Heart left ventricle (tissue), 16 donors: ENCODE measurements at regions not wholly inside any gene's neighbourhood (a gene's known extent, or its start where the extent isn't known, plus 50 kb on each side); places are given as distances from the start of the nearest gene placed in this dataset.

ENCODE experiments used
- ATAC-seq, 4 donors: fragments of 200-7000 bp; cut with Tn5 transposase; one replicate each; pipeline ENCODE4 v1.9.1; 2020 to 2022; ENCODE audit warnings: moderate library complexity in 4 of 4, mild to moderate bottlenecking in 3 of 4, moderate number of reproducible peaks in 1 of 4
- DNase-seq, 5 donors: peaks; one replicate each; pipeline ENCODE4 v3.0.0-alpha.2; 2020
- H3K27ac ChIP-seq, 12 donors: fragments of 200-600 bp; sonication (generic) in 4 of 12; one replicate each; pipeline versions ENCODE4 v1.5.0 to v1.8.0; 2016 to 2022; ENCODE audit warnings: mild to moderate bottlenecking in 2 of 12
- H3K27me3 ChIP-seq, 9 donors: fragments of 200-600 bp; sonication (generic) in 2 of 9; one replicate each; pipeline versions ENCODE4 v1.5.1 to v1.8.0; 2016 to 2022; ENCODE audit warnings: mild to moderate bottlenecking in 3 of 9
- H3K36me3 ChIP-seq, 9 donors: fragments of 200-600 bp; sonication (generic) in 2 of 9; one replicate each; pipeline versions ENCODE4 v1.5.0 to v1.8.0; 2018 to 2022; ENCODE audit warnings: mild to moderate bottlenecking in 2 of 9
- H3K4me1 ChIP-seq, 12 donors: fragments of 200-600 bp; sonication (generic) in 4 of 12; one replicate each; pipeline versions ENCODE4 v1.5.0 to v1.8.0; 2016 to 2022; ENCODE audit warnings: mild to moderate bottlenecking in 3 of 12
- H3K4me3 ChIP-seq, 12 donors: fragments of 200-600 bp; sonication (generic) in 4 of 12; one replicate each; pipeline versions ENCODE4 v1.5.0 to v1.8.0; 2017 to 2022; ENCODE audit warnings: mild to moderate bottlenecking in 9 of 12, moderate library complexity in 4 of 12
- H3K9me3 ChIP-seq, 12 donors: fragments of 200-600 bp; sonication (generic) in 4 of 12; one replicate each; pipeline versions ENCODE4 v1.5.0 to v1.8.0; 2016 to 2022; ENCODE audit warnings: mild to moderate bottlenecking in 1 of 12
- CTCF ChIP-seq, 12 donors: fragments of 200-600 bp; sonication (generic) in 4 of 12; IDR thresholded peaks; one replicate each; pipeline versions ENCODE4 v1.5.0 to v1.8.0; 2018 to 2022; ENCODE audit warnings: antibody characterized with exemption in 12 of 12, mild to moderate bottlenecking in 5 of 12
- POLR2A ChIP-seq, 2 donors: fragments of 450-650 bp; IDR thresholded peaks; one replicate each; pipeline ENCODE4 v1.6.1; 2017; ENCODE audit warnings: antibody characterized with exemption in 2 of 2, mild to moderate bottlenecking in 2 of 2, moderate library complexity in 2 of 2
- WGBS, 4 donors: extraction: QIAGEN DNeasy Blood & Tissue Kit in 2 of 4; methylation state at CpG; one replicate each; pipeline versions ENCODE4 v1.1.5 to v1.1.7; 2013 to 2018; 5-methylcytosine and 5-hydroxymethylcytosine counted together
- intact Hi-C, 10 donors: fragments of 100-400 bp; cut with DNase I; formaldehyde crosslinking; loops; one replicate each; pipeline versions ENCODE4 v1.11.1 to v1.14.2; 2022
- donor health status: ischemic (EF 13 %, LVEDD 7.1; RV severe dilation, severe dysfunction).
- donor health status: healthy with polysubstance abuse.
- donor health status: DM: no; HTN: yes; CAD: no.
- donor health status: DM: no; HTN: no; CAD: no.
- donor health status: ischemic (EF 25% LVEDD 6.9; RV normal size, moderate dysfunction).
- donor health status: ischemic (EF 25% LVEDD 5.7; RV mildly dilated, moderate dysfunction).
- donor health status: healthy.
- donor health status: DM: yes; HTN: yes; CAD: no.
- donor health status: ischemic (EF 35%, LVEDD 5.7; RV mildly dilated, moderate dysfunction).
- donor health status: nonischemic (EF 11% LVEDD 7.7; RV severe dilation, severe dysfunction).
- donor health status: DM: yes; HTN: yes; CAD: no.
- donor health status: PGD.
- donor health status: ischemic (EF 29% LVEDD 5.4; RV normal size, mild dysfunction).
- donor health status: nonischemic (EF 23%, LVEDD 6.1; RV moderate dilation, normal function).

GRCh38 chr17:71284032-71284755 is 836.6 kb upstream of the SOX9 start:
- no peaks in the 10 kb centered on the region for H3K36me3 ChIP-seq
- 78 to 86% (median 83%) methylated on average over 7 of the region's 7 CpGs for WGBS, 4 donors
- ATAC-seq = no peak
- no peak for DNase-seq
- no peaks in the 10 kb centered on the region for H3K4me1 ChIP-seq
- no peak overlapping the region for H3K27ac ChIP-seq
- no peaks in the 10 kb centered on the region for H3K9me3 ChIP-seq
- H3K27me3 ChIP-seq = peaks cover 0 to 3% (median 0%) of the 10 kb centered on the region in 9 donors
- intact Hi-C loops = no loop called here
- H3K4me3 ChIP-seq = no peak overlapping the region
- TF ChIP-seq CTCF (IDR thresholded peaks at IDR 0.05) = no peak
- no peak for TF ChIP-seq POLR2A (IDR thresholded peaks at IDR 0.05)

- 59 to 72% (median 64%) methylated on average over 7 of the region's 7 CpGs for WGBS, 4 donors
- ATAC-seq = no peak
- no peak for TF ChIP-seq POLR2A (IDR thresholded peaks at IDR 0.05)
- no peak for TF ChIP-seq CTCF (IDR thresholded peaks at IDR 0.05)
- intact Hi-C loops = no loop called here
- no peak overlapping the region for H3K27ac ChIP-seq
- no peaks in the 10 kb centered on the region for H3K36me3 ChIP-seq
- H3K4me3 ChIP-seq = no peak overlapping the region
- no peaks in the 10 kb centered on the region for H3K4me1 ChIP-seq
- no peaks in the 10 kb centered on the region for H3K27me3 ChIP-seq
- DNase-seq = no peak
- H3K9me3 ChIP-seq = no peaks in the 10 kb centered on the region
Measured at GRCh38 chr17:71286625-71287024, 834.2 kb upstream of the SOX9 start.

GRCh38 chr17:71287071-71287823 is 833.6 kb upstream of the SOX9 start:
- H3K4me1 ChIP-seq = no peaks in the 10 kb centered on the region
- TF ChIP-seq POLR2A (IDR thresholded peaks at IDR 0.05) = no peak
- no peak for TF ChIP-seq CTCF (IDR thresholded peaks at IDR 0.05)
- no peaks in the 10 kb centered on the region for H3K9me3 ChIP-seq
- 29 to 40% (median 36%) methylated on average over 17 of the region's 17 CpGs for WGBS, 4 donors
- intact Hi-C loops = no loop called here
- DNase-seq (no peak), ATAC-seq (no peak)
- no peaks in the 10 kb centered on the region for H3K36me3 ChIP-seq
- H3K4me3 ChIP-seq = no peak overlapping the region
- H3K27me3 ChIP-seq = no peaks in the 10 kb centered on the region
- no peak overlapping the region for H3K27ac ChIP-seq

GRCh38 chr17:71292006-71292405 is 828.8 kb upstream of the SOX9 start:
- DNase-seq = no peak
- Histone ChIP-seq H3K27ac (no peak overlapping the region), H3K36me3 (no peaks in the 10 kb centered on the region), H3K4me3 (no peak overlapping the region), H3K4me1 (no peaks in the 10 kb centered on the region), H3K27me3 (no peaks in the 10 kb centered on the region), H3K9me3 (peaks cover 0 to 4% (median 0%) of the 10 kb centered on the region in 12 donors)
- TF ChIP-seq POLR2A (IDR thresholded peaks at IDR 0.05) (no peak), CTCF (IDR thresholded peaks at IDR 0.05) (no peak)
- intact Hi-C loops = no loop called here
- no peak for ATAC-seq
- 76 to 85% (median 80%) methylated on average over 1 of the region's 1 CpG for WGBS, 4 donors
